ENCODE measurements at regions not wholly inside any gene's neighbourhood (a gene's known extent, or its start where the extent isn't known, plus 50 kb on each side); places are given as distances from the start of the nearest gene placed in this dataset.
"Not testable (repeated sequence)": the region's sequence is repeated elsewhere in the genome, so short reads cannot be mapped to it uniquely, and the experiment has no call there.

DNA sequence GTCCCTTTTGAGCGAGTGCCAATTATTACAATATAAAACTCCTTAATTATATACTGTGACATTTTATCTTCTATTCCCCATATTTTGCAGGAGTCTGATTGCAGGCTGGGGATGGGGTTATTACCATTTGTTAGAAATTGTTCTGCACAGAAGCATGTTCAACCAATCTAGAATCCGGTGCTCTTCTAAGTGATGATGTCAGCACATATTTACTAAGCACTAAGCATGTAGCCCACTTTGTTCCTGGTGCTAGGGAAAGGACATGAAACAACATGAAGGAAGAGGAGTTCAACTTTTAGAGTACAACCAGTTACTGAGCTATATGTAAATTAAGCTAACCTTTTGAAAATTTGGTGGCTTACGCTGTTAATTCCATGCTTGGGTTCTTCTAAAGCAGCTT, 52.8 kb upstream of the IL1RAPL2 start:
- no peak for DNase-seq

DNA sequence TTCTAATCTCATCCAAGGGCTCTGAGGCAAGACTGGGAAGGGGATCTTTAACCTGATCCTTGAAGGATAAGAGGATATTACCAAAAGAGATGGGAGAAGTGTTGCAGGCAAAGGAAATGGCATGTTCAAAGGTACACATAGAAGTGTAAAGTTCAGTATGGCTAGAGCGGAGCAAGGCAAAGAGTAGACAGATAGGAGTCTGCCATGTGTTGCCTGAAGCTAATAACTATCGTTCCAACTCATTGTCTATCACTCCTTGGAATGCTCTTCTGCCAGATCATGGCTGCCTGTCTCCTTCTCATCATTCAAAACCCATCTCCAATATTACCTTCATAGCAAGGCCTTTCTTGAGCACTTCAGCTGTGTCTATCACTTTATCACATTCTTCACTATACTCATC, 55.2 kb upstream of the IL1RAPL2 start:
- DNase-seq, result no peak

DNA sequence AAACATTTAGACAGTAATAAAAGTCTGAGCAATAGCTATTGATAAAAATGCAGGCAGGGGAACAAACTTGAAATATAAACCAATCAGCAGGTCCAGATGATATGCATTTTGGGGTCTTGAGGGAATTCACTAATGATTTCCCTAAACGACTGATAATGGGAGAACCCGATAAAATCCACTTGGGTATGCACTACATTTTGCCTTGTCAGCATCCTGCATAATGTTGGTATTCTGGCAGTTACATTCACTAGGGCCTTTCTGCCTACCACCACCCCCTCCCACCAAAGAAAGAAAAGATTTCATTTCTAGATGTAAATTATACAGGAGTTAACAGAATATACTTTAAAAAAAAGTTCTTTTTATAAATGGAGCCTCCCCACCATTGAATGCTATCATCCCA, 63.5 kb upstream of the IL1RAPL2 start:
- DNase-seq, result no peak

DNA sequence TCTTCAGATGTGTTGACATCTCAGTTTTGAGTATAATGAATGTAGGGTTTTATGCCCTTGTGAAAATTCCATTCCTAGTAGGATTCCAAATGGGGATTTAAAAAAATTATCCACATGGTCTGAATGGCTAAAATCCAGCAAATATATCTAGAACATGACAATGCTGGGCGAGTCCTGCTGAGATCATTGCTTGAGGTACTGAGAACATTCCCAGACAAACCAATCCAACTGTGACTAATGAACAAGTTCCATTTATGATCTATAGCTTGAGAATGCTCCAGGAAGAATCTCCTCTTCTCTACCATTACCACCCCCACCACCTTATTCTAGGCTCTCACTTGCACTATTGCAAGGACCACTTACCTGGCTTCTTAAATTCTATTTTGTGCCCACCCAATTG, 77.2 kb upstream of the IL1RAPL2 start:
- no peak for DNase-seq

DNA sequence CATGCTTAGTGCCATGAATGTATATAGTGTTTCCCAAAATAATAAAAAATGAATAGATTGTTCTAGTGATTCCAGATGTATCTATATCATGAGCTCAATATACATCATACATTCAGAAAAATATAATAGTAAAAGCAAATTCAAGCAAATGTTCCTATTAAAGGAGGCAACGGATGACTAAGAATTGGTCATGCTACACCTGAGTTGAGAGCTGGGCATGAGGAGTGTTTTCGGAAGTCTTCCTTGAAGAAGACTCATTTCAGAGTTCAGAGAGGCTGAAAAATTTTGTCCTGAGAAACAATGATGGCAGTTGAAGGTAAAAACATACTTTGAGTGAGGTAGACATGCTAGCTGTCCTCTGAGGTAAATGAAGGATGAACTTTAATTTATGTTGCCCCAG, 79.3 kb upstream of the IL1RAPL2 start:
- no peak for DNase-seq

DNA sequence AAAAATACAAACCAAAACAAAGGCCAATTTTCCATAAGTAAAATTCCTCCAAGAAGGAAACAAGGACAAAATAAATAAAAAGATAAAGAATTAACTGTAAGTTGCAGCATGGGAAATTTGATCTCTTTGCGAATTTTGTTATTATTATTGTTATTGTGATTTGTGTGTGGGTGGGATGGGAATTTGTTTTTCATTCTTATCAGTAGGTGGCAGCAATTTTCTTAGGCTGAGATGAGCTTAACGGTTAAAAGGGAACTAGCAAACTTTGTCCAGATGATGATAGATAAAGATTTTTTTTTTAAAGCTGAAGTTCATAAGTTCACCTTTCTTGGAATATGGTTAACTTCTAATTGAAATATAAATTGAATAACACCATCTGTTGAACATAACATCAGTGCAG, 83.2 kb upstream of the IL1RAPL2 start:
- no peak for DNase-seq

DNA sequence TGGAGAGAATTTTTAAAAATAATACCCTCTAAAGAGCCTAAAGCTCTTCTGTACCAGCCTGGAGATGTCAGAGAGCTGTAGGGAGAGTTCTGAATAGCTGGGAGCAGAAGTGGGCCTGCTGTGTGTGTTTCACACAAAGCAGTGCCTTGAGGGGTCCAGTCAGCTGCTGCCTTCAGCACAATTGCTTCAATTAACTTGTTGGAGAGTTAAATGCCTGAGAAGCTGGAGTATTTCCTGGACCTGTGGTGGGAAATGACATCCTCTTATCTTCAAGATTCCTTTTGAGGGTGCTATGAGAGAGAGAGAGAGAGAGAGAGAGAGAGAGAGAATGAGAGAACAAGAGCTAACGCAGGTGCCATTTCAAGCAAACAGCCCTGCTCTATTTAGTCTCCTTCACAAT, 96.2 kb upstream of the IL1RAPL2 start:
- DNase-seq, result no peak

DNA sequence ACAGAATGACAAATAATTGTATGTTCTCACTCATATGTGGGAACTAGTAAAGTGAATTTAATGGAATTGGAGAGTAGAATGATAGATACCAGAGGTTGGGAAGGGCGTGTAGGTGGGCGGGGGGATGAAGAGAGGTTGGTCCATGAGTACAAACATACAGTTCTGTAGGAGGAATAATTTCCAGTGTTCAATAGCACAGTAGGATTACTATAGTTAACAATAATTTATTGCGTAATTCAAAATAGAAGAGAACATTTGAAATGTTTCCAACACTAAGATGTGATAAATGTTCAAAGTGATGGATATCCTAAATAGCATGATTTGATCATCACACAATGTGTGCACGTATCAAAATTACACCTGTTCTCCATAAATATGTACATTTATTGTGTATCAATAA, 106.2 kb upstream of the IL1RAPL2 start:
- DNase-seq, result no peak

DNA sequence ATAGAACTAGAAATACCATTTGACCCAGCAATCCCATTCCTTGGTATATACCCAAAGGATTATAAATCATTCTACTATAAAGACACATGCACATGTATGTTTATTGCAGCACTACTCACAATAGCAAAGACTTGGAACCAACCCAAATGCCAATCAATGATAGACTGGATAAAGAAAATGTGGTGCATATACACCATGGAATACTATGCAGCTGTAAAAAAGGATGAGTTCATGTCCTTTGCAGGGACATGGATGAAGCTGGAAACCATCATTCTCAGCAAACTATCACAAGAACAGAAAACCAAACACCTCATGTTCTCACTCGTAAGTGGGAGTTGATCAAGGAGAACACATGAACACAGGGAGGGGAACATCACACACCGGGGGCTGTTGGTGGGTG, 108.9 kb upstream of the IL1RAPL2 start:
- not testable (repeated sequence) for DNase-seq

DNA sequence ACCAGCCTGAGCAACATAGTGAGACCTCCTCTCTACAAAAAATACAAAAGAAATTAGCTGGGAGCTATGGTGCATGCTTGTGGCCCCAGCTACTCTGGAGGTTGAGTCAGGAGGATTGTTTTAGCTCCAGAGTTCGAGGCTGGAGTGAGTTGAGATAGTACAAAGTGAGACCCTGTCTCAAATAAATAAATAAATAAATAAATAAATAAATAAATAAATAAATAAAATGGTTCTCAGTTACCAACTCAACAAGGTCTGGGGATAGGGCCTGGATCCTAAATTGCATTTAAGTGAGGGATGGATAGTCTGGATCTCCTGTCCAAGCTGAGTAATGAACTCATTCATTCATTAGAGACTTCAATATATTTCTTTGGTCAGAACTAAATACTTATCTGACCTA, 115.7 kb upstream of the IL1RAPL2 start:
- no peak for DNase-seq

DNA sequence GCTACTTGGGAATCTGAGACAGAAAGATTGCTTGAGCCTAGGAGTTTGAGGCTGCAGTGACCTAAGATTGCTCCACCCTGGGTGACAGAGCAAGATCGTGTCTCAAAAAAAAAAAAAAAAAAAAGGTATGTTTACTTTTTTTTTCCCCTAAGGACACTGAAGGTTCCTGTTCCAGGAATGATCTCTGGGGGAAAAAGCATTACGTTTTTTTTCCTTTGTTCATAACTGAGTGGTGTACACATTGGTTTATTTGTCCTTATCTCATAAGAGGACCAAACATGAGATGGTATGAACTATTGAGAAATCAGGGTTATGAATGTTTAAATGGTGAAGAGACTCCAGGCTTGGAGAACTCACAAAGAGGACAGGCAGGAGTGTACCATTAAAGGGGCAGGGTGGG, 120.4 kb upstream of the IL1RAPL2 start:
- DNase-seq, result no peak

DNA sequence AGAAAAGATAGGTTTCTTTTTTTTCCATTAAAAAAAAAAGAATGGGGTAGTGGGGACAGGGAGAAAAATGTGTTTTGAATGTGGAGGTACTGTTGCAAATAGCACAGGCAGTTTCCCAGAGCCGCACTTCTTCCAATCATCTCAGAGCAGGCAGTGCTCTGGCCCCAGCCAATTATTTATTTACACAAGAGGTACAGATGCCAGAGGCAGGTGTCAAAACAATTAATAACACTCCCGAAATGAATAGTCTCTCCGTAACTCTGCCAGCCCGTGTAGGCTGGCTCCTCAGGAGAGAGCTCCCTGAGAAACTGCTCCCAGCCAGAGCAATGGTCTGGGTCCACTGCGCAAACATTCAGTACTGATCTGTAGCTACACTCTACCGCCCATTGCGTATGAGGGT, 130.8 kb upstream of the IL1RAPL2 start:
- no peak for DNase-seq

DNA sequence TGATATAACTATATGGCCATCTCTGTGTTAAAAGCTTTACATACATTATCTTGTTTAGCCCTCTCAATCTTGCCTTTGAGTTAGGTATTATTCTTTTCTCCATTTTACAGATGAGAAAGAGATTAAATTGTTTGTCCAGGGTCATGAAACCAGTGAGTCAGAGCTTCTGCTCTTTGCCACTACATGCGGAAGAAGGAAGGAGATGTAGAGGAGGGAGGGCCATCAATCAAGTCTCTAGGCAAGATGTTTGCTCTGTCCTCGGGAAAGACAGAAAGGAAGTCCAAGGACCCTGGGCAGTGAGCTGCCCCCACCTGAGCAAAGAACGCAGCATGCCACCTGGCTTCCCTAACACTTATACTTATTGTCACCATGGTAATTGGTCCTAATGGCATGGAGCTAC, 133.7 kb upstream of the IL1RAPL2 start:
- DNase-seq, result no peak

DNA sequence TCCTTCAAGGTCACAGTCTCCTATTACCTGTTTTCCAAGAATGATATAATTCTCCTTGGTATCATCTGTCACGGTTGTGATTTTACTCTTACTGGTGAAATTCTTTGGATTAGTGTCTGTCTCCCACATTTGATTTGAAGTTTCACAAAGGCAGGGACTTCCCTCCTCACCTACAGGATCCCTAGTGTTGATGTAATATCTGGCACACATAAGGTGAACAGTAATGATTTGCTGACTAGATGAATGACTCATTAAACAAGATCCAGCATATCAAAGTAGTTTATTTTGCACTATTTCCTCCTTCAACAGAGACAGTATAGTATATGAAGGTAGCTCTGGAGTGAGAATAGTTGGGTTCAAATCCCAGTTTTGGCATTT, 135.3 kb upstream of the IL1RAPL2 start:
- no peak for DNase-seq

DNA sequence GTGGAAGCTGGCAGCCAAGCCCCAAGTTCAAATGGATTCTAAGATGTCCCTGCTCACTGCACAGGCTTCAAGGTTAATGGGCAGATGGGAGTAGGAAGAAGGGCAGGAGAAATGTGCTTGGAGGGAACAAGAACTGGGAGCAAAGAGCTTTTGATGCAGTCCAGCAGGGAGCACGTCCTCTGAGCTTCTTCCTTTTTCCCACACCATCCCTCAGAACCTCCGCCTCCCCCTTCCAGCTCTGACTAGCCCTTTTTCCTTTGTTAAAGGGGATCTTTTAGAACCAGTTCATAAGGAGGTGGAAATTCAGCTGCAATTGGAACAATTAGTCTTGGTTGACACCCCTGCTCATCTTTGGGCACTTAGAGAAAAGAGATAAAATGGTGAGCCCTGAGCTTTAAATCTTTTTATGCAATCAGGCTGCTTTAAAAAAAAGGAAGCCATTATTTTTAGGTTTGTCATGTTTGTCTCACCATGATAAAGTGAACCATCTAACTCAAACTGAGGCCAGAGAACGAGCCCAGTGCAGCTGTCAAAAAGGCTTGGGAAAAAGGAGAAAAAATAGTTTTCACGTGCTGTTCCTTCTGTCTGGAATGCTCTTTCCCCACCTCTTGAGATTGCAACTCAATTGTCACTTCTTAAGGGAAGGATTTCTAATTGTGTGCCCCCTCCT, 135.8 kb upstream of the IL1RAPL2 start:
- no peak for DNase-seq

DNA sequence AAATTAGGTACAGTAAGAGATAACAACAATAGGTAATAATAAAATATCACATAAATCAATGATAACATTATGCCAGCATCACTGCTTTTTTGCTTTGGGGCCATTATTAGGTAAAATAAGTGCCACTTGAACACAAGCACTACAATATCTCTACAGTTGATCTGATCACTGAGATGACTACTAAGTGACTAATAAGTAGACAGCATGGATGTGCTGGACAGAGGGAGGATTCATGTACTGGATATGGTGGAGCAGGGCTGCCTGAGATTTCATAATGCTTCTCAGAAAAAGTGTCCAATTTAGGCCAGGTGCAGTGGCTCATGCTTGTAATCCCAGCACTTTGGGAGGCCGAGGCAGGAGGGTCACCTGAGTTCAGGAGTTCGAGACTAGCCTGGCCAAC, 137.8 kb upstream of the IL1RAPL2 start:
- no peak for DNase-seq

DNA sequence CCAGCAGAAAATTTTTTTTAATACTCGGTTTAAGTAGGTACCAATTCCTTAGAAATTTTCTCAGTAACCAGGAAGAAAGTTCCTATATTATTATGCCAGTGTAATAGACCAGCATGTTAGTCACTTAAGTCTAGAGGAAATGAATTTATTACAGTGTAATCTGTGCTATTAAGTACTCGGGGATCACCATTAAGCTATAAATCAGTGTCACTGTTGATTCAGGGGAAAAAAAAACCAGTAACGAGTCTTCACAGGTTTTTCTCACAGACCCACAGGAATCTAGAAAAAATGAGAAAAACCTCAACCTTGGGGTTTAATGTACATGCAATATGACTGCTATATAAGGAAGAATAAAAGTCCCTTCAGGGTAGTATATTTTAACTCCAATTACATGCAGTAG, 138.3 kb upstream of the IL1RAPL2 start:
- DNase-seq, result no peak

DNA sequence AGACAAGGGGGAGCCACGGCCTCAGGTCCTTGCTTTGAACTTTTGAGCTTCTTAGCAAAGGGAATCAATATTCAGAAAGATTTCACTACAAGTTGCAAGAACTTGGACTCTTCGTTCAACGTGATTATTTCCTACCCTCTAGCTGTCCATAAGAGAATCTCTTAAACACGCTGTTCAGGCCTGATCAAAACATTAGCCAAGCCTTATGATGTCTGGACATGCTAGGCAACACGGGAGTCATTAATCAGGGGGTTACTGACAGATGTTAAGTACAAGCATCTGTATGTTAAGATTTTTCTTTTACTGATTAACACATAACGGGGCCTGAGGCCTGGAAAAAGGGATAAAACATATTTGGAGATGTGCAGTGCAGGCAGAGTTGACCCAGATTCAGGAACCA, 138.9 kb upstream of the IL1RAPL2 start:
- DNase-seq, result no peak

DNA sequence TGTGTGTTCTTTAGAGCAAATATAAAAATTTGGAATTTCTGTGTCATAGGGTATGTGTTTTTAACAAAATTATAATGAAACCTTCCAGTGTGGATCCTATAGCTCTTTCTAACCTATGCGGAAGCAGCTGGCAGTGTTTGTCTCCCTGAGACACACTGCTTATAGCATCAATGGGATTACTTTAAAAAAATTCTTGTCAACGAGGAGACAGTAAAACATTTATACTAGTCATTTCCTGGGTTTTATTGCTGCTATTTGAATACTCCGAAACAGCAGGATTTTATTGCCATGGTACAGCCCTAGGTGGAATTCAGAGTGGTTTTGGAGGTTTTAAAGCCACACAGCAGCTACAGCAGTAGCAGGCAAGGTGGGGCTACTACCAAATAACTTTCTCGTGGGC, 145.1 kb upstream of the IL1RAPL2 start:
- no peak for DNase-seq

DNA sequence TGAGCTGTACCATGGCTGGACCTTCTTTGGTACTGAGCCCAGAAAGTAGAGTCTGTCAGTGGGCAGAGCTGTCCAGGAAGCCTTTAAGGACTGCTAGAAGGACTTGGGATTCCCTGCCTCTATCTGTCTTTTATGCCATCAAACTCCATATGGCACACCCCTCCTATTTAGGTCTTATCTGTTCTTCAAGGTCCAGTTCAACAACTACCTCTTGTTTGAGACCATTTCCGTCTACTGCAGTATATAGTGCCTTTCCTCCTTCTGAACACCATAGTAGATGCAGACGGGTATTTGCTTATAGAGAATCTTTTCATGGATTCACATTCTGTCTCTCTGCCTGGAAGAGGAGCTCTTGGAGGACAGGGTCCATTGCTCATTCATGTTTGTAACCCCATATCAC, 146.1 kb upstream of the IL1RAPL2 start:
- no peak for DNase-seq

DNA sequence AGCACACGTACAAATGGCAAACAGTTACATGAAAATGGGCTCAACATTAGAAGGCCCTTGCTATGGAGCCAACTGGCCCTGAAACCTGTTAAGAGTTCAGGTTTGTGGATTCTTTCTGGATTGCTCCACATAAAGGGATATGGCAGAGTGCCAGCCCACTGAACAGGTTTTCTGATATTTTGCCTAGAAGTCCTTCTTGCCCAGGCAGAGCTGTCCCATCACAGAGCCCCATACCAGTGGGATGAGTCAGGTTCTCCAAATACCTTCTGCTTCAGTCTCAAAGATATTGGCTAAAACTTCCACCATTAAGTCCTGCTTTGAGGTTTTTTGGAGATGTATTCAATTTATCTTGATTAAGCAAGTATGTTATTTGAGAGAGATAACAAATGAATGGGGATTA, 146.8 kb upstream of the IL1RAPL2 start:
- no peak for DNase-seq

DNA sequence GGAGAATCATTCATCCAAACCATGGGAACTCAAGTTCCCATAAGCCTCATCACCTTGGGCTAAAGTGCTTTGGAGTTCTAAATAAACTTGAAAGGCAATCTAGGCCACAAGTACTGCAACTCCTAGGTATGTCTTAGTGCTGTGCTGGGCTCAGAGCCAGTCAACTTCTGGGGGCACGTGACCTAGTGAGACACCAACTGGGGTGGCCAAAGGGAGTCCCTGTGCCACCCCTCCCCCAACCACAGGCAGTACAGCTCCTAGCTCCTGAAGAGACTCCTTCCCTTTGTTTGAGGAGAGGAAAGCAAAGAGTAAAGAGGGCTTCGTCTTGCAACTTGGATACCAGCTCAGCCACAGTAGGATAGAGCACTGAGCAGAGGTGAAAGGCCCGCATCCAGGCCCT, 154.2 kb upstream of the IL1RAPL2 start:
- DNase-seq, result no peak

DNA sequence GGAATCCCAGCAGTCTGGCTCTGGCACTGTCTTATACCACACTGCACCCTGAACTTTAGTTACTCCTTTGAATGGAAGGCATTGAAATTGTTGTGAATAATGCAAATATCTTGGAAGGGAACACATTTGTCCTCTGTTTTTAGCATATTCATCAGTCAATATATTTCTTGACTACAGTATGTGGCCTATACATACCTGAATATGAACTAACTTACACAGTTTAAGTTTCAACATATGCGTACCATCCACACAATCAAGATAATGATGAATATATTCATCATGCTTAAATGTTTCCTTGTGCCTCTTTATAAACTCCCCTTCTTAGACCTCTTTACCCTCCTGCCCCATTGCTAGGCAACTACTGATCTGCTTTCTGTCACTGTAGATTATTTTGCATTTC, 145.7 kb upstream of the ESX1 start:
- no peak for DNase-seq

DNA sequence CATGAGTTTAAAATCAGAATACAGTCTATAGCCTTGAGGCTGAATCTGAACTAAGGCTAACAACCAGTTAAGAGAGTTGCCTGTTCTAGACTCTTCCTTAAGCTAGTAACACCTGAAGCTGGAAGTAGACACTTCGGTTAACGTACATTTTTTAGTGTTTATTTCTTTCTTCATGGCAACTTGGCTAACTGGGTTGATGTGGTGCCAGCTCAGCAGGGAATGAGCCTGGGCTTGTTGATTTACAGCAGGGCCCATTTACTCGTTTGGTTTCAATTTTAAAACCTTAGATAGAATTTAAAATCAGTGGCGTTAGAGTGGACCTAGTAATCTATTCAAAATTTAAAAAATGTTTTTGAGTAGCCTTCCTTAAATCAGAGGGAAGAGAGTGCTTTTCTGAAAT, 137.6 kb upstream of the ESX1 start:
- no peak for DNase-seq

DNA sequence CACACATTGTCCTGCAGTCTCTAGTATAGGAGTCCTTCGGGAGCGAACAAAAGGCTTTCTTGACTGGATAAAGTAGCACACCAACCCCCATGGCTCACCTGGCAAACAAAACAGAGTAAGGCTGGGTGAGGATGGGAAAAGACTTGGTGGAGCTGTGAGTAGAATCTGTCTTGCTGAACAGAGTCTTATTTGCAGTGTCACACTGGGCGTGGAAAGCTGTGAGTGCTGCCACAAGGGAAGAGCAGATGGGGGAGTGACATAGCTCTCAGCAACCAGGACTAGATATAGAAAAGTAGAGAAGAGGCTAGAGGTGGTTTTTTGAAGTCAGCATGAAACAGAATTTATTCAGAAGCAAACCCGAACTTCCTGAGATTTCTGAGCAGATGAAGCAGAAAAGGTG, 137.2 kb upstream of the ESX1 start:
- DNase-seq, result no peak

DNA sequence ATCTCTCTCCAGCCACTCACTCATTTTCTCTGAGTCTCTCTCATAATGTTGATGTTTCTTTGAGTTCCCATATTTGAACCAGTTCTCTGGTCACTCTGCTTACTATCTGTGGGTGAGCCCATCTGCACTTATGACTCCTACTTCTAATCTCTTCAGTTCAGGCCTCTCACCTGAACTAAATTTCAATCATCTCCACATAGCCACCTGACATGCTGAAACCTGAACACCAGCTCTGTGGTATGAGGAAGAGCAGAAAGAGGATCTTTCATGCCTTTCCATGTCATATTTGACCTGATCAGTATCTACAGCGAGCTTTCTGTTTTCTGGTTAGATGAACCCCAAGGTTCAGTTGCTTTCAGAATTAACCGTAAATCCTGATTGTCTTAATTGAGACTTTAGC, 122.2 kb upstream of the ESX1 start:
- no peak for DNase-seq
